Trophoblast cell (in vitro differentiated cells and primary cell): ENCODE measurements at regions not wholly inside any gene's neighbourhood (a gene's known extent, or its start where the extent isn't known, plus 50 kb on each side); places are given as distances from the start of the nearest gene placed in this dataset.

Source experiments
- DNase-seq, 2 donors: peaks; one replicate each; pipeline ENCODE4 v3.0.0-alpha.2; 2016
- H2AFZ ChIP-seq: 2 replicates; pipeline ENCODE4 v1.6.1; 2013; ENCODE audit warnings: low read length, moderate library complexity, mild to moderate bottlenecking; ENCODE audit not compliant: insufficient read depth, poor library complexity
- H2AK5ac ChIP-seq: 2 replicates; pipeline ENCODE4 v1.6.1; 2013; ENCODE audit warnings: mild to moderate bottlenecking, low read length
- H2BK120ac ChIP-seq: 2 replicates; pipeline ENCODE4 v1.6.1; 2013; ENCODE audit warnings: low read length, mild to moderate bottlenecking, moderate library complexity; ENCODE audit not compliant: insufficient read depth, poor library complexity
- H2BK12ac ChIP-seq: 2 replicates; pipeline ENCODE4 v1.6.1; 2013; ENCODE audit warnings: mild to moderate bottlenecking, low read length, moderate library complexity
- H2BK5ac ChIP-seq: 2 replicates; pipeline ENCODE4 v1.6.1; 2013; ENCODE audit warnings: low read length, low read depth, moderate library complexity, mild to moderate bottlenecking; ENCODE audit not compliant: poor library complexity
- H3K14ac ChIP-seq: 2 replicates; pipeline ENCODE4 v1.6.1; 2013; ENCODE audit warnings: mild to moderate bottlenecking, low read length
- H3K18ac ChIP-seq: 2 replicates; pipeline ENCODE4 v1.6.1; 2013; ENCODE audit warnings: mild to moderate bottlenecking, low read length
- H3K23ac ChIP-seq: 2 replicates; pipeline ENCODE4 v1.6.1; 2013; ENCODE audit warnings: low read length
- H3K27ac ChIP-seq: 2 replicates; pipeline ENCODE4 v1.5.1; 2013; ENCODE audit warnings: low read depth, mild to moderate bottlenecking, inconsistent platforms, low read length, moderate library complexity
- H3K27me3 ChIP-seq: 2 replicates; pipeline ENCODE4 v1.6.1; 2013; ENCODE audit warnings: inconsistent platforms, mild to moderate bottlenecking, low read length, moderate library complexity; ENCODE audit not compliant: insufficient read depth
- H3K36me3 ChIP-seq, 2 experiments: 1 replicate in 1 of 2; 2 replicates in 1 of 2; pipeline ENCODE4 v1.6.1; 2013; ENCODE audit warnings: low read length in 2 of 2, mild to moderate bottlenecking in 2 of 2, moderate library complexity in 1 of 2; ENCODE audit not compliant: insufficient read depth in 2 of 2, control insufficient read depth in 1 of 2
- H3K4ac ChIP-seq: 2 replicates; pipeline ENCODE4 v1.6.1; 2013; ENCODE audit warnings: low read depth, mild to moderate bottlenecking, low read length, moderate library complexity
- H3K4me1 ChIP-seq, 2 experiments: 1 replicate in 1 of 2; 2 replicates in 1 of 2; pipeline ENCODE4 v1.6.1; 2013; ENCODE audit warnings: low read length in 2 of 2, mild to moderate bottlenecking in 2 of 2, moderate library complexity in 1 of 2; ENCODE audit not compliant: insufficient read depth in 2 of 2, control insufficient read depth in 1 of 2
- H3K4me2 ChIP-seq: 2 replicates; pipeline ENCODE4 v1.6.1; 2013; ENCODE audit warnings: inconsistent platforms, mild to moderate bottlenecking, low read length, moderate library complexity
- H3K4me3 ChIP-seq: 2 replicates; pipeline ENCODE4 v1.5.1; 2013; ENCODE audit warnings: mild to moderate bottlenecking, low read depth, low read length, inconsistent platforms
- H3K79me1 ChIP-seq: one replicate; pipeline ENCODE4 v1.6.1; 2013; ENCODE audit warnings: low read length
- H3K79me2 ChIP-seq: 2 replicates; pipeline ENCODE4 v1.6.1; 2013; ENCODE audit warnings: low read length, mild to moderate bottlenecking; ENCODE audit not compliant: control insufficient read depth, insufficient read depth, poor library complexity
- H3K9ac ChIP-seq: 2 replicates; pipeline ENCODE4 v1.6.1; 2013; ENCODE audit warnings: mild to moderate bottlenecking, low read length
- H3K9me3 ChIP-seq: 2 replicates; pipeline ENCODE4 v1.6.1; 2013; ENCODE audit warnings: low read depth, mild to moderate bottlenecking, control low read depth, inconsistent platforms, low read length; ENCODE audit not compliant: insufficient read depth
- H4K12ac ChIP-seq: 2 replicates; pipeline ENCODE4 v1.6.1; 2013; ENCODE audit warnings: low read depth, mild to moderate bottlenecking, low read length, moderate library complexity
- H4K8ac ChIP-seq: 2 replicates; pipeline ENCODE4 v1.6.1; 2013; ENCODE audit warnings: low read depth, mild to moderate bottlenecking, low read length, moderate library complexity
- H4K91ac ChIP-seq: one replicate; pipeline ENCODE4 v1.6.1; 2013; ENCODE audit warnings: low read depth, mild to moderate bottlenecking, low read length, moderate library complexity
- WGBS: extraction: QIAGEN DNeasy Blood & Tissue Kit; methylation state at CpG from one replicate; pipeline ENCODE4 v1.1.7; 2013; ENCODE audit warnings: missing lambda C conversion rate; ENCODE audit not compliant: insufficient read length, insufficient coverage; ENCODE audit errors: extremely low coverage; 5-methylcytosine and 5-hydroxymethylcytosine counted together

DNA sequence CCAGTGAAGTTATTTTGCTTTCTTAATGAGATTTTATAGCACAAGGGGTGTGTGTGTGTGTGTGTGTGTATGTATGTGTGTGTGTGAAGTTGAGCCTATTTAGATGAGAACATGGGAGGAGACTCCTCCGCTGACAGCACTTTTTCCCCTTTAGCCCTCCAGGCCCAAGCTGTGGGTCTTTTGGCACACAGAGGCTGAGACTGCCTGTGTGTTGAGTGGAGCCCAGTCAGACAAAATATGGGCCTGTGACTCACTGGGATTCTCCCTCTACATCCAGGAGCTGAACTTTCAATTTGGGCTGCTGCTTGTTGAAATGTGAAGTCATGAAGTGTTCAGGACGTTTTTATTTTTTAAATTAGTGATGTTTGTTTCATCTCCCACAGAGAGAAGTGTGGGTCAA is 108.0 kb downstream of the MFSD1 start:
- Histone ChIP-seq H3K79me2 (no peaks in the 10 kb centered on the region), H2BK5ac (no peak overlapping the region), H3K36me3 (no peaks in the 10 kb centered on the region), H2BK12ac (no peak overlapping the region), H3K27ac (no peak overlapping the region), H4K12ac (no peak overlapping the region), H4K91ac (no peak overlapping the region), H3K4me3 (no peak overlapping the region), H3K79me1 (no peaks in the 10 kb centered on the region), H3K23ac (no peak overlapping the region), H3K27me3 (no peaks in the 10 kb centered on the region), H2AFZ (no peak overlapping the region), H4K8ac (no peak overlapping the region), H3K4ac (no peak overlapping the region), H3K4me2 (no peak overlapping the region), H2AK5ac (no peak overlapping the region), H3K4me1 (no peaks in the 10 kb centered on the region), H3K9me3 (no peaks in the 10 kb centered on the region), H3K14ac (no peak overlapping the region), H3K18ac (no peak overlapping the region), H3K9ac (no peak overlapping the region), H2BK120ac (no peak overlapping the region)
- DNase-seq: no peak
- WGBS: no CpG with 5 or more reads among the region's 2 CpGs

DNA sequence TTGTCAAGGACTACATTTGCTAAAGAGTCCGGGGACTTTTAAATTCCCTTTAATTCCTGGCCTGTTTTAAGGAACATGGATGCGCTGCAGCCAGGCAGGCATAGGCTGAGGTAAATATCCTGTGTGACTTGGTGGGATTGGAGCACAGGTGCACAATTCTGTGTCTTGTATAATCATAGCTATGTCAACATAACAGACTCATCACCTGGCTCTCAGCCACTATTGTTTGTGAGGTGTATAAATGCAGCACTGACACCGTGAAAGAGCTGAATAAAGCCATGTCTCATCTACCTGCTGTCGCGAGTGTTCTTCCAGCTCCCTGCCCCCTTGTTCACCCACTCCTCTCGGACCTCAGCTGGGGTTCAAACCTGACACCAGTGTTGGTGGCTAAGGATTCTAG is 109.7 kb downstream of the MFSD1 start:
- Histone ChIP-seq H3K9me3 (no peaks in the 10 kb centered on the region), H2AK5ac (no peak overlapping the region), H2BK5ac (no peak overlapping the region), H3K23ac (no peak overlapping the region), H3K9ac (no peak overlapping the region), H3K36me3 (no peaks in the 10 kb centered on the region), H3K4me2 (no peak overlapping the region), H4K12ac (no peak overlapping the region), H2BK12ac (no peak overlapping the region), H4K8ac (no peak overlapping the region), H2AFZ (no peak overlapping the region), H3K79me2 (no peaks in the 10 kb centered on the region), H3K14ac (no peak overlapping the region), H3K18ac (no peak overlapping the region), H3K4me3 (no peak overlapping the region), H3K27me3 (no peaks in the 10 kb centered on the region), H3K4ac (no peak overlapping the region), H4K91ac (no peak overlapping the region), H2BK120ac (no peak overlapping the region), H3K27ac (no peak overlapping the region), H3K4me1 (no peaks in the 10 kb centered on the region), H3K79me1 (no peaks in the 10 kb centered on the region)
- no CpG with 5 or more reads among the region's 6 CpGs for WGBS
- DNase-seq: no peak

DNA sequence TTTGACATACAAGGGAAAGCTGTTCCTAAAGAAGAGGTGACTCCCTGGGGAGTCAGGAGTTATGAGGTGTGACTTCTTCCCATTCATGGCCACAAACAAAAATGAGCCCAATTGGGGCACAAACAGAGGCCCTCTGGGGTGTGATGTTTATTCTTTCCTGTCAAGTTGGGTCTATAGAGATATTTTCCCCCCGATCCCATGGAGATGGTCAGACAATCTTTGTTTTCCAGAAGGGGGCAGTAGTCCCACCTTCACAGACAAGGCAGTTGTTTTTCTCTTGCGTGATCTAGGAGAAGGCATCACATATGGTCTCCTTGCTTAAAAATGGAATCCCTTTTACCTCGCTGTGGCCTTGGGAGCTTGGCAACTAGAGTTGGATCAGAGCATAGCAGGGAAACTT is 110.3 kb downstream of the MFSD1 start:
- H3K79me1 ChIP-seq: no peaks in the 10 kb centered on the region
- H3K4me2 ChIP-seq: no peak overlapping the region
- H2BK120ac ChIP-seq: no peak overlapping the region
- H3K23ac ChIP-seq: no peak overlapping the region
- no peak overlapping the region for H3K4ac ChIP-seq
- no peak overlapping the region for H2AK5ac ChIP-seq
- no peak for DNase-seq
- no peaks in the 10 kb centered on the region for H3K79me2 ChIP-seq
- no peak overlapping the region for H3K4me3 ChIP-seq
- H3K9me3 ChIP-seq: no peaks in the 10 kb centered on the region
- no peak overlapping the region for H3K27ac ChIP-seq
- no peaks in the 10 kb centered on the region for H3K36me3 ChIP-seq
- no peak overlapping the region for H2BK5ac ChIP-seq
- no peak overlapping the region for H2AFZ ChIP-seq
- H4K91ac ChIP-seq: no peak overlapping the region
- H3K14ac ChIP-seq: no peak overlapping the region
- no peak overlapping the region for H3K9ac ChIP-seq
- H4K8ac ChIP-seq: no peak overlapping the region
- WGBS: no CpG with 5 or more reads among the region's 3 CpGs
- H3K27me3 ChIP-seq: no peaks in the 10 kb centered on the region
- H3K18ac ChIP-seq: no peak overlapping the region
- H2BK12ac ChIP-seq: no peak overlapping the region
- no peaks in the 10 kb centered on the region for H3K4me1 ChIP-seq
- no peak overlapping the region for H4K12ac ChIP-seq

- H3K23ac ChIP-seq: no peak overlapping the region
- H3K9ac ChIP-seq: no peak overlapping the region
- no peak for DNase-seq
- H2AFZ ChIP-seq: no peak overlapping the region
- H3K9me3 ChIP-seq: no peaks in the 10 kb centered on the region
- H2BK5ac ChIP-seq: no peak overlapping the region
- no peak overlapping the region for H4K12ac ChIP-seq
- no peak overlapping the region for H4K8ac ChIP-seq
- H2AK5ac ChIP-seq: no peak overlapping the region
- no peak overlapping the region for H3K18ac ChIP-seq
- H3K27me3 ChIP-seq: no peaks in the 10 kb centered on the region
- no peaks in the 10 kb centered on the region for H3K36me3 ChIP-seq
- no peak overlapping the region for H3K4me2 ChIP-seq
- H4K91ac ChIP-seq: no peak overlapping the region
- H3K27ac ChIP-seq: no peak overlapping the region
- no peak overlapping the region for H3K4ac ChIP-seq
- no peaks in the 10 kb centered on the region for H3K79me1 ChIP-seq
- H3K4me1 ChIP-seq: no peaks in the 10 kb centered on the region
- H3K79me2 ChIP-seq: no peaks in the 10 kb centered on the region
- no CpG with 5 or more reads among the region's 6 CpGs for WGBS
- no peak overlapping the region for H2BK120ac ChIP-seq
- no peak overlapping the region for H2BK12ac ChIP-seq
- H3K4me3 ChIP-seq: no peak overlapping the region
- H3K14ac ChIP-seq: no peak overlapping the region
Measured at GRCh38 chr3:158912621-158913020, 110.8 kb downstream of the MFSD1 start.
